ENCODE measurements at regions not wholly inside any gene's neighbourhood (a gene's known extent, or its start where the extent isn't known, plus 50 kb on each side); places are given as distances from the start of the nearest gene placed in this dataset.

- no peak for DNase-seq (ENCODE audit: low read depth)
- H3K4me3 ChIP-seq (ENCODE audit: low read depth, low read length) = no peak overlapping the region
- no peak for TF ChIP-seq CTCF (IDR thresholded peaks at IDR 0.05; ENCODE audit: low read depth, low read length, missing control alignments)
Observed at GRCh38 chr14:22174412-22175277, 414.4 kb downstream of the DAD1 start.

- DNase-seq (ENCODE audit: low read depth) = no peak
- no peak for TF ChIP-seq CTCF (IDR thresholded peaks at IDR 0.05; ENCODE audit: low read depth, low read length, missing control alignments)
- no peak overlapping the region for H3K4me3 ChIP-seq (ENCODE audit: low read depth, low read length)
Observed at GRCh38 chr14:22168092-22168955, 420.7 kb downstream of the DAD1 start.

GRCh38 chr14:22164616-22165015 is 424.4 kb downstream of the DAD1 start:
- TF ChIP-seq CTCF (IDR thresholded peaks at IDR 0.05; ENCODE audit: low read depth, low read length, missing control alignments) = no peak
- no peak overlapping the region for H3K4me3 ChIP-seq (ENCODE audit: low read depth, low read length)
- DNase-seq (ENCODE audit: low read depth) = no peak

- DNase-seq (ENCODE audit: low read depth) = no peak
- TF ChIP-seq CTCF (IDR thresholded peaks at IDR 0.05; ENCODE audit: low read depth, low read length, missing control alignments) = peak; percentile 15
- H3K4me3 ChIP-seq (ENCODE audit: low read depth, low read length) = no peak overlapping the region
Observed at GRCh38 chr14:22163051-22163450, 426.0 kb downstream of the DAD1 start.

GRCh38 chr14:22159957-22160356 is 429.1 kb downstream of the DAD1 start:
- TF ChIP-seq CTCF (IDR thresholded peaks at IDR 0.05; ENCODE audit: low read depth, low read length, missing control alignments) = no peak
- H3K4me3 ChIP-seq (ENCODE audit: low read depth, low read length) = no peak overlapping the region
- DNase-seq (ENCODE audit: low read depth) = no peak

DNA sequence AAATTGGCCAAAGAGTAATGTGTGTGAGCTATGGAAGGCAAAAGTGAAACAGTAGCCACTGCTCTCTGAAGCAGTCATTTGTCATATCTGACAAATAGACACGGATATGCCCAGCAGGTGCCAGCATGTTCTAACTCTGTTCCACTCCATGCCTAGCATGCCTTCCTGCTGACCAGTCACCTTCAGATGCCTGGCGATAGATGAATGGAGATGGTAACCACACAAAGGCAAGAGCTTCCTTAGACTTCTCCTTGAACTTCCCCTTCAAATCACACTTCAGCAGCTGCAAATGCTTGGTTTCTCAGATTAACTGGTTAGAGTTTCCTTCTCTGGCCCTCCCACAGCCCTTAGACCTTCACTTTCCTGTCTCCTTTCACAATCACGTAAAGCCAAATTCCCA is 429.9 kb downstream of the DAD1 start:
- no peak for TF ChIP-seq CTCF (IDR thresholded peaks at IDR 0.05; ENCODE audit: low read depth, low read length, missing control alignments)
- no peak for DNase-seq (ENCODE audit: low read depth)
- H3K4me3 ChIP-seq (ENCODE audit: low read depth, low read length) = no peak overlapping the region

All from GM12864 (cell line).